ENCODE measurements at regions not wholly inside any gene's neighbourhood (a gene's known extent, or its start where the extent isn't known, plus 50 kb on each side); places are given as distances from the start of the nearest gene placed in this dataset.
A peak's percentile ranks its signal among the peaks of the same experiment; 100 is the strongest.

GRCh38 chr20:22684763-22685443 lies 100.5 kb upstream of the FOXA2 start:
- Histone ChIP-seq H3K9ac (ENCODE audit: low read depth in 1 of 2, low read length in 2 of 2) (no peak overlapping the region), H3K27ac (ENCODE audit: low read depth in 1 of 2, low read length in 2 of 2) (no peak overlapping the region), H3K27me3 (ENCODE audit: control insufficient read depth in 4 of 4, insufficient read depth in 4 of 4, low read length in 3 of 4) (no peaks in the 10 kb centered on the region), H3K4me1 (ENCODE audit: control insufficient read depth in 4 of 4, insufficient read depth in 4 of 4, low read length in 3 of 4) (peaks cover 0 to 8% (median 0%) of the 10 kb centered on the region in 4 donors), H3K4me3 (ENCODE audit: low read depth in 1 of 3, low read length in 3 of 3) (no peak overlapping the region), H3K9me3 (ENCODE audit: control insufficient read depth in 4 of 4, low read length in 3 of 4) (no peaks in the 10 kb centered on the region), H3K36me3 (ENCODE audit: control insufficient read depth in 4 of 4, insufficient read depth in 3 of 4, low read depth in 1 of 4, low read length in 3 of 4) (no peaks in the 10 kb centered on the region)
- no peak for DNase-seq (ENCODE audit: low spot score)
- 51% methylated on average over 7 of the region's 7 CpGs for WGBS
- TF ChIP-seq EGR1 (IDR thresholded peaks at IDR 0.05; ENCODE audit: low read depth in 2 of 2) (no peak), RAD21 (IDR thresholded peaks at IDR 0.05) (peak in 1 of 2 donors; percentile 36)

- TF ChIP-seq GABPA (IDR thresholded peaks at IDR 0.05 in 1 of 2, conservative IDR thresholded peaks at IDR 0.05 in 1 of 2) (peak in 1 of 2 donors; percentile 51), SP1 (IDR thresholded peaks at IDR 0.05) (no peak), FOXA2 (IDR thresholded peaks at IDR 0.05) (no peak), CTCF (IDR thresholded peaks at IDR 0.05; ENCODE audit: low read depth, low read length, missing input control) (no peak)
- DNase-seq (ENCODE audit: low spot score), result no peak
- Histone ChIP-seq H3K9ac (ENCODE audit: low read depth in 1 of 2, low read length in 2 of 2) (no peak overlapping the region), H3K4me3 (ENCODE audit: low read depth in 1 of 3, low read length in 3 of 3) (no peak overlapping the region), H3K27ac (ENCODE audit: low read depth in 1 of 2, low read length in 2 of 2) (no peak overlapping the region), H3K36me3 (ENCODE audit: control insufficient read depth in 4 of 4, insufficient read depth in 3 of 4, low read depth in 1 of 4, low read length in 3 of 4) (no peaks in the 10 kb centered on the region), H3K9me3 (ENCODE audit: control insufficient read depth in 4 of 4, low read length in 3 of 4) (no peaks in the 10 kb centered on the region), H3K4me1 (ENCODE audit: control insufficient read depth in 4 of 4, insufficient read depth in 4 of 4, low read length in 3 of 4) (peaks cover 1 to 19% (median 5%) of the 10 kb centered on the region in 4 donors), H3K27me3 (ENCODE audit: control insufficient read depth in 4 of 4, insufficient read depth in 4 of 4, low read length in 3 of 4) (no peaks in the 10 kb centered on the region)
- 31% methylated on average over 7 of the region's 7 CpGs for WGBS
These were observed 101.7 kb upstream of the FOXA2 start for GRCh38 chr20:22686097-22686496.

GRCh38 chr20:22687676-22688349 lies 103.4 kb upstream of the FOXA2 start:
- Histone ChIP-seq H3K4me1 (ENCODE audit: control insufficient read depth in 4 of 4, insufficient read depth in 4 of 4, low read length in 3 of 4) (peaks cover 1 to 26% (median 11%) of the 10 kb centered on the region in 4 donors), H3K27me3 (ENCODE audit: control insufficient read depth in 4 of 4, insufficient read depth in 4 of 4, low read length in 3 of 4) (no peaks in the 10 kb centered on the region), H3K27ac (ENCODE audit: low read depth in 1 of 2, low read length in 2 of 2) (no peak overlapping the region), H3K36me3 (ENCODE audit: control insufficient read depth in 4 of 4, insufficient read depth in 3 of 4, low read depth in 1 of 4, low read length in 3 of 4) (no peaks in the 10 kb centered on the region), H3K9ac (ENCODE audit: low read depth in 1 of 2, low read length in 2 of 2) (no peak overlapping the region), H3K4me3 (ENCODE audit: low read depth in 1 of 3, low read length in 3 of 3) (no peak overlapping the region), H3K9me3 (ENCODE audit: control insufficient read depth in 4 of 4, low read length in 3 of 4) (no peaks in the 10 kb centered on the region)
- 83% methylated on average over 6 of the region's 6 CpGs for WGBS
- no peak for TF ChIP-seq FOXA2 (IDR thresholded peaks at IDR 0.05)
- TF ChIP-seq YY1 (IDR thresholded peaks at IDR 0.05), result no peak
- DNase-seq (ENCODE audit: low spot score), result no peak

- Histone ChIP-seq H3K27me3 (ENCODE audit: control insufficient read depth in 4 of 4, insufficient read depth in 4 of 4, low read length in 3 of 4) (no peaks in the 10 kb centered on the region), H3K27ac (ENCODE audit: low read depth in 1 of 2, low read length in 2 of 2) (no peak overlapping the region), H3K9me3 (ENCODE audit: control insufficient read depth in 4 of 4, low read length in 3 of 4) (no peaks in the 10 kb centered on the region), H3K4me1 (ENCODE audit: control insufficient read depth in 4 of 4, insufficient read depth in 4 of 4, low read length in 3 of 4) (peaks cover 1 to 26% (median 11%) of the 10 kb centered on the region in 4 donors), H3K36me3 (ENCODE audit: control insufficient read depth in 4 of 4, insufficient read depth in 3 of 4, low read depth in 1 of 4, low read length in 3 of 4) (no peaks in the 10 kb centered on the region), H3K4me3 (ENCODE audit: low read depth in 1 of 3, low read length in 3 of 3) (no peak overlapping the region), H3K9ac (ENCODE audit: low read depth in 1 of 2, low read length in 2 of 2) (no peak overlapping the region)
- TF ChIP-seq YY1 (IDR thresholded peaks at IDR 0.05), result no peak
- TF ChIP-seq FOXA1 (IDR thresholded peaks at IDR 0.05), result no peak
- TF ChIP-seq GABPA (IDR thresholded peaks at IDR 0.05 in 1 of 2, conservative IDR thresholded peaks at IDR 0.05 in 1 of 2), result no peak
- no peak for TF ChIP-seq ATF3 (IDR thresholded peaks at IDR 0.05)
- no peak for TF ChIP-seq CTCF (IDR thresholded peaks at IDR 0.05; ENCODE audit: low read depth, low read length, missing input control)
- no peak for TF ChIP-seq HNF4G (IDR thresholded peaks at IDR 0.05)
- TF ChIP-seq TAF1 (conservative IDR thresholded peaks at IDR 0.05), result no peak
- TF ChIP-seq EGR1 (IDR thresholded peaks at IDR 0.05; ENCODE audit: low read depth in 2 of 2), result no peak
- TF ChIP-seq REST (IDR thresholded peaks at IDR 0.05), result no peak
- TF ChIP-seq HNF4A (conservative IDR thresholded peaks at IDR 0.05), result no peak
- no peak for DNase-seq (ENCODE audit: low spot score)
- 76% methylated on average over 2 of the region's 2 CpGs for WGBS
These were observed 104.1 kb upstream of the FOXA2 start for GRCh38 chr20:22688485-22688884.
